ENCODE measurements at regions not wholly inside any gene's neighbourhood (a gene's known extent, or its start where the extent isn't known, plus 50 kb on each side); places are given as distances from the start of the nearest gene placed in this dataset.

DNA sequence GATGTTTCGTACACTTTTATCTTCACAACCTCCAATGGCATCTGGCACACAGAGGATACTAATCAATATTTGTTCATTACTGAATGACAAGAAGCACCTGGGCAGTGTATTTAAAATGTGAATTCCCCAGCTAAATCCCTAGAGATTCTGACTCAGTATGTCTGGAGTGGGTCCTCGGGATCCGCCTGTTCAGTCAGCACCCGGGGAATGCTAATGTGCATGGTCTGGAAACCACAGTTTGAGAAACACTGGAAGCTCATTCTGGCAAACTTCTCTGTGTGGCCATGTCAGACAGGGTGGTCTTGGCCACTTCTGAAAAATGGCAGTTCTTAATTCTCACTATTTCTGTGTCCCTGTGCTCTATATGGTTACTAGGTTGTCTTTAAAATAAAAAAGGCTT lies 138.8 kb upstream of the VCX start:
- WGBS (ENCODE audit: low lambda C conversion rate), result 13% methylated on average over 1 of the region's 4 CpGs
- in situ Hi-C loops (cut with HindIII; ENCODE audit: extremely low pct_ligation_motif_present, low pct_unique_long_range_greater_than_20kb), result no loop called here
- POLR2A ChIA-PET, result no interaction called here

GRCh38 chrX:7698248-7698647 lies 144.7 kb upstream of the VCX start:
- Histone ChIP-seq H3K79me2 (ENCODE audit: insufficient read depth, low read length) (no peaks in the 10 kb centered on the region), H3K4me1 (ENCODE audit: insufficient read depth, low read length) (no peaks in the 10 kb centered on the region), H3K27ac (ENCODE audit: extremely low read length, insufficient read depth, low read length) (no peak overlapping the region), H4K20me1 (ENCODE audit: insufficient read depth, low read length) (no peaks in the 10 kb centered on the region), H3K4me3 (replicated peaks in 1 of 3; ENCODE audit: insufficient read depth in 1 of 3, low read depth in 2 of 3, low read length in 3 of 3) (no peak overlapping the region), H3K4me2 (ENCODE audit: low read depth, low read length) (no peak overlapping the region), H3K9me3 (ENCODE audit: low read length) (no peaks in the 10 kb centered on the region), H3K36me3 (replicated peaks in 1 of 2; ENCODE audit: control insufficient read depth in 1 of 2, insufficient read depth in 2 of 2, low read length in 2 of 2) (no peaks in the 10 kb centered on the region), H3K9ac (ENCODE audit: insufficient read depth, low read depth, low read length) (no peak overlapping the region), H2AFZ (ENCODE audit: low read length) (no peak overlapping the region), H3K27me3 (ENCODE audit: control insufficient read depth in 1 of 2, insufficient read depth in 2 of 2, low read length in 2 of 2) (no peaks in the 10 kb centered on the region)
- no TSS peak for BruUV-seq (replicated peaks)
- in situ Hi-C loops (cut with HindIII; ENCODE audit: extremely low pct_ligation_motif_present, low pct_unique_long_range_greater_than_20kb) (no loop called here), intact Hi-C loops (cut with micrococcal nuclease; ENCODE audit: unreplicated experiment) (no loop called here)
- no peak for ATAC-seq
- 64% methylated on average over 2 of the region's 2 CpGs for WGBS (ENCODE audit: low lambda C conversion rate)
- CTCF ChIA-PET (ENCODE audit: low intra/inter-chr PET ratio, low total read pairs), result no interaction called here
- no peak for DNase-seq (ENCODE audit: low spot score)
- POLR2A ChIA-PET, result no interaction called here
- no peak for FAIRE-seq
- TF ChIP-seq ZNF782 (CRISPR knock-in tag; IDR thresholded peaks at IDR 0.05; ENCODE audit: borderline replicate concordance) (no peak), GPN1 (CRISPR knock-in tag; IDR thresholded peaks at IDR 0.05; ENCODE audit: borderline replicate concordance) (no peak)
- TF ChIP-seq, protein P1, sequence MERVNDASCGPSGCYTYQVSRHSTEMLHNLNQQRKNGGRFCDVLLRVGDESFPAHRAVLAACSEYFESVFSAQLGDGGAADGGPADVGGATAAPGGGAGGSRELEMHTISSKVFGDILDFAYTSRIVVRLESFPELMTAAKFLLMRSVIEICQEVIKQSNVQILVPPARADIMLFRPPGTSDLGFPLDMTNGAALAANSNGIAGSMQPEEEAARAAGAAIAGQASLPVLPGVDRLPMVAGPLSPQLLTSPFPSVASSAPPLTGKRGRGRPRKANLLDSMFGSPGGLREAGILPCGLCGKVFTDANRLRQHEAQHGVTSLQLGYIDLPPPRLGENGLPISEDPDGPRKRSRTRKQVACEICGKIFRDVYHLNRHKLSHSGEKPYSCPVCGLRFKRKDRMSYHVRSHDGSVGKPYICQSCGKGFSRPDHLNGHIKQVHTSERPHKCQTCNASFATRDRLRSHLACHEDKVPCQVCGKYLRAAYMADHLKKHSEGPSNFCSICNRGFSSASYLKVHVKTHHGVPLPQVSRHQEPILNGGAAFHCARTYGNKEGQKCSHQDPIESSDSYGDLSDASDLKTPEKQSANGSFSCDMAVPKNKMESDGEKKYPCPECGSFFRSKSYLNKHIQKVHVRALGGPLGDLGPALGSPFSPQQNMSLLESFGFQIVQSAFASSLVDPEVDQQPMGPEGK (CRISPR knock-in tag; IDR thresholded peaks at IDR 0.05), result no peak

More for the DNA sequence above, 138.8 kb upstream of the VCX start:
- H3K4me2 ChIP-seq (ENCODE audit: low read depth, low read length), result no peak overlapping the region
- intact Hi-C loops (cut with micrococcal nuclease; ENCODE audit: unreplicated experiment), result no loop called here
- H3K9ac ChIP-seq (ENCODE audit: insufficient read depth, low read depth, low read length), result no peak overlapping the region
- H3K79me2 ChIP-seq (ENCODE audit: insufficient read depth, low read length), result no peaks in the 10 kb centered on the region
- DNase-seq (ENCODE audit: low spot score), result no peak
- H3K36me3 ChIP-seq (replicated peaks in 1 of 2; ENCODE audit: control insufficient read depth in 1 of 2, insufficient read depth in 2 of 2, low read length in 2 of 2), result no peaks in the 10 kb centered on the region
- FAIRE-seq, result no peak
- H2AFZ ChIP-seq (ENCODE audit: low read length), result no peak overlapping the region
- no peak overlapping the region for H3K27ac ChIP-seq (ENCODE audit: extremely low read length, insufficient read depth, low read length)
- H3K27me3 ChIP-seq (ENCODE audit: control insufficient read depth in 1 of 2, insufficient read depth in 2 of 2, low read length in 2 of 2), result no peaks in the 10 kb centered on the region
- no peaks in the 10 kb centered on the region for H3K9me3 ChIP-seq (ENCODE audit: low read length)
- CTCF ChIA-PET (ENCODE audit: low intra/inter-chr PET ratio, low total read pairs), result no interaction called here
- no peaks in the 10 kb centered on the region for H3K4me1 ChIP-seq (ENCODE audit: insufficient read depth, low read length)
- H3K4me3 ChIP-seq (replicated peaks in 1 of 3; ENCODE audit: insufficient read depth in 1 of 3, low read depth in 2 of 3, low read length in 3 of 3), result no peak overlapping the region
- no peaks in the 10 kb centered on the region for H4K20me1 ChIP-seq (ENCODE audit: insufficient read depth, low read length)
- no TSS peak for BruUV-seq (replicated peaks)
- no peak for ATAC-seq
- TF ChIP-seq AGO2 (optimal IDR thresholded peaks at IDR 0.05; ENCODE audit: low read depth, low read length) (no peak), RELA (CRISPR knock-in tag; IDR thresholded peaks at IDR 0.05) (no peak), CREB3 (CRISPR knock-in tag; IDR thresholded peaks at IDR 0.05) (no peak), KLF11 (CRISPR knock-in tag; IDR thresholded peaks at IDR 0.05) (no peak), HNF4G (IDR thresholded peaks at IDR 0.05; ENCODE audit: borderline replicate concordance, low read depth, low read length) (no peak), HNF4G (CRISPR knock-in tag; IDR thresholded peaks at IDR 0.05; ENCODE audit: borderline replicate concordance, low read depth) (no peak), NCOA5 (CRISPR knock-in tag; IDR thresholded peaks at IDR 0.05) (no peak), HOXA5 (CRISPR knock-in tag; IDR thresholded peaks at IDR 0.05) (no peak), SOX13 (IDR thresholded peaks at IDR 0.05) (no peak), SOX13 (CRISPR knock-in tag; conservative IDR thresholded peaks at IDR 0.05 in 1 of 2, IDR thresholded peaks at IDR 0.05 in 1 of 2) (no peak), ZFY (CRISPR knock-in tag; IDR thresholded peaks at IDR 0.05) (no peak), MTA3 (CRISPR knock-in tag; IDR thresholded peaks at IDR 0.05) (no peak), PAX8 (CRISPR knock-in tag; IDR thresholded peaks at IDR 0.05; ENCODE audit: borderline replicate concordance) (no peak)

Data from HepG2 (cell line).